Right forelimb (tissue), 1 donor: ENCODE measurements at regions not wholly inside any gene's neighbourhood (a gene's known extent, or its start where the extent isn't known, plus 50 kb on each side); places are given as distances from the start of the nearest gene placed in this dataset.
"Not testable (repeated sequence)": the region's sequence is repeated elsewhere in the genome, so short reads cannot be mapped to it uniquely, and the experiment has no call there.

Source experiments
- DNase-seq: peaks from one replicate; pipeline ENCODE4 v3.0.0-alpha.2; 2018

GRCh38 chr17:73859439-73860008 lies 215.3 kb upstream of the SDK2 start:
- DNase-seq = not testable (repeated sequence)

GRCh38 chr17:73861543-73861942 lies 217.3 kb upstream of the SDK2 start:
- DNase-seq = no peak

GRCh38 chr17:73863761-73864535 lies 219.7 kb upstream of the SDK2 start:
- no peak for DNase-seq

- DNase-seq = no peak
Measured at GRCh38 chr17:73865831-73866230, 221.6 kb upstream of the SDK2 start.

GRCh38 chr17:73867056-73867455 lies 222.8 kb upstream of the SDK2 start:
- DNase-seq = no peak

- no peak for DNase-seq
Measured at GRCh38 chr17:73870068-73870467, 225.8 kb upstream of the SDK2 start.

- DNase-seq = no peak
Measured at GRCh38 chr17:73870473-73870872, 226.2 kb upstream of the SDK2 start.

- DNase-seq = no peak
Measured at GRCh38 chr17:73872816-73873215, 228.6 kb upstream of the SDK2 start.

- DNase-seq = no peak
Measured at GRCh38 chr17:73874008-73874720, 229.9 kb upstream of the SDK2 start.

- no peak for DNase-seq
Measured at GRCh38 chr17:73875346-73875745, 231.1 kb upstream of the SDK2 start.

- DNase-seq = no peak
Measured at GRCh38 chr17:73877962-73878361, 233.7 kb upstream of the SDK2 start.

- DNase-seq = no peak
Measured at GRCh38 chr17:73878923-73879322, 234.7 kb upstream of the SDK2 start.

GRCh38 chr17:73879987-73880386 lies 235.7 kb upstream of the SDK2 start:
- DNase-seq = no peak

GRCh38 chr17:73882590-73882989 lies 238.3 kb upstream of the SDK2 start:
- no peak for DNase-seq

- DNase-seq = no peak
Measured at GRCh38 chr17:73883175-73883574, 238.9 kb upstream of the SDK2 start.

GRCh38 chr17:73887739-73888138 lies 243.5 kb upstream of the SDK2 start:
- no peak for DNase-seq

- no peak for DNase-seq
Measured at GRCh38 chr17:73888862-73889261, 244.6 kb upstream of the SDK2 start.

GRCh38 chr17:73889439-73889838 lies 245.2 kb upstream of the SDK2 start:
- no peak for DNase-seq

- DNase-seq = no peak
Measured at GRCh38 chr17:73890831-73891405, 246.7 kb upstream of the SDK2 start.

- DNase-seq = no peak
Measured at GRCh38 chr17:73895157-73895556, 250.9 kb upstream of the SDK2 start.

- no peak for DNase-seq
Measured at GRCh38 chr17:73896966-73897365, 252.7 kb upstream of the SDK2 start.

GRCh38 chr17:73899839-73900238 lies 255.6 kb upstream of the SDK2 start:
- no peak for DNase-seq

GRCh38 chr17:73900516-73900915 lies 256.3 kb upstream of the SDK2 start:
- DNase-seq = no peak

GRCh38 chr17:73901249-73901648 lies 257.0 kb upstream of the SDK2 start:
- no peak for DNase-seq
